ENCODE measurements at regions not wholly inside any gene's neighbourhood (a gene's known extent, or its start where the extent isn't known, plus 50 kb on each side); places are given as distances from the start of the nearest gene placed in this dataset.

DNA sequence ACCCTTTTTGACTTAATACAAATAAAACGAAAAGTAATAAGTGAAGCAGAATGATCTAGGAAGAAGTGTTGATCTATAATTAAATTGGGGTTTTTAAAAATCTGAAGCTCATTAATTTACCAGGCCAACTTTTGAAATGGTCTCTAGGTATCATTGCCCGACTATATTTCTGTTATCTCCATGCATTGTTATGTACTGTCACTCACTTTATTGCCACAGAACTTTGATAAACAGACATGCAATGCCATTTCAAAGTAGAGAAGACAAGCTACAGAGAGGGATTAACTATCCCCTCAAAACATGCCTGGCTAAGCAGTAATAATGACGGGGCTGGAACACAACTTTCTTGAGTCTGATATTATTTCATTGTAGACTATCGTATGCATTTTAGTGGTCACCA is 147.6 kb upstream of the ITGA4 start:
- no peak overlapping the region for H2BK120ac ChIP-seq (ENCODE audit: low read depth, low read length)
- H3K9ac ChIP-seq (ENCODE audit: low read length), result no peak overlapping the region
- no CpG with 5 or more reads among the region's 4 CpGs for WGBS (ENCODE audit: extremely low coverage, insufficient coverage, low lambda C conversion rate)
- H3K18ac ChIP-seq (ENCODE audit: low read length), result no peak overlapping the region
- H3K4me3 ChIP-seq (ENCODE audit: low read length), result no peak overlapping the region
- H3K56ac ChIP-seq (ENCODE audit: low read length), result no peak overlapping the region
- no peak overlapping the region for H3K23ac ChIP-seq (ENCODE audit: low read length)
- H3K79me1 ChIP-seq (ENCODE audit: low read length), result no peaks in the 10 kb centered on the region
- H2AK5ac ChIP-seq (ENCODE audit: low read length), result no peak overlapping the region
- no peak overlapping the region for H2BK15ac ChIP-seq (replicated peaks; ENCODE audit: low read depth)
- H2BK5ac ChIP-seq (ENCODE audit: low read length), result no peak overlapping the region
- H3K27ac ChIP-seq (ENCODE audit: low read depth, low read length), result no peak overlapping the region
- H3K4ac ChIP-seq (ENCODE audit: low read depth, low read length), result no peak overlapping the region
- no peak overlapping the region for H3K4me2 ChIP-seq (ENCODE audit: low read length)
- no peaks in the 10 kb centered on the region for H3K27me3 ChIP-seq (ENCODE audit: insufficient read depth, low read length, poor library complexity)
- no peak for DNase-seq
- H3K36me3 ChIP-seq (ENCODE audit: control insufficient read depth, insufficient read depth, low read length), result no peaks in the 10 kb centered on the region
- no peaks in the 10 kb centered on the region for H3K79me2 ChIP-seq (ENCODE audit: control insufficient read depth, insufficient read depth, low read length)
- H4K5ac ChIP-seq (ENCODE audit: low read length), result no peak overlapping the region
- H3K4me1 ChIP-seq (ENCODE audit: control insufficient read depth, low read depth, low read length), result no peaks in the 10 kb centered on the region
- no peak overlapping the region for H4K8ac ChIP-seq (ENCODE audit: low read depth, low read length)

DNA sequence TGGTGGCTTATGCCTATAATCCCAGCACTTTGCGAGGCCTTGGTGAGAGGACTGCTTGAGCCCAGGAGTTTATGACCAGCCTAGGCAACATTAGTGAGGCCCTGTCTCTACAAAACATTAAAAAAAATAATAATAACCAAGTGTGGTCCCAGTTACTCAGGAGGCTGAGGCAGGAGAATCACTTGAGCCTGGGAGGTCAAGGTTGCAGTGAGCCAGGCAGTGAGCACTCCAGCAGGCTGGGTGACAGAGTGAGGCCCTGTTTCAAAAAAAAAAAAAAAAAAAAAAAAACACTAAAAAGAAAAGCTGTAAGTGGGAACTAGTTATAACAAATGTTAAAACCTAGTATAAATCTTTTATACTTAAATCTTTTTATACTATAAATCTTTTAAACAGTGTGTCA is 146.2 kb upstream of the ITGA4 start:
- Histone ChIP-seq H4K5ac (ENCODE audit: low read length) (no peak overlapping the region), H3K79me1 (ENCODE audit: low read length) (no peaks in the 10 kb centered on the region), H3K4me1 (ENCODE audit: control insufficient read depth, low read depth, low read length) (no peaks in the 10 kb centered on the region), H3K4me2 (ENCODE audit: low read length) (no peak overlapping the region), H3K79me2 (ENCODE audit: control insufficient read depth, insufficient read depth, low read length) (no peaks in the 10 kb centered on the region), H4K8ac (ENCODE audit: low read depth, low read length) (no peak overlapping the region), H3K9ac (ENCODE audit: low read length) (no peak overlapping the region), H2BK15ac (replicated peaks; ENCODE audit: low read depth) (no peak overlapping the region), H2AK5ac (ENCODE audit: low read length) (no peak overlapping the region), H3K4ac (ENCODE audit: low read depth, low read length) (no peak overlapping the region), H2BK5ac (ENCODE audit: low read length) (no peak overlapping the region), H3K27me3 (ENCODE audit: insufficient read depth, low read length, poor library complexity) (no peaks in the 10 kb centered on the region), H3K18ac (ENCODE audit: low read length) (no peak overlapping the region), H3K56ac (ENCODE audit: low read length) (no peak overlapping the region), H3K4me3 (ENCODE audit: low read length) (no peak overlapping the region), H3K36me3 (ENCODE audit: control insufficient read depth, insufficient read depth, low read length) (no peaks in the 10 kb centered on the region), H2BK120ac (ENCODE audit: low read depth, low read length) (no peak overlapping the region), H3K23ac (ENCODE audit: low read length) (no peak overlapping the region), H3K27ac (ENCODE audit: low read depth, low read length) (no peak overlapping the region)
- no peak for DNase-seq
- WGBS (ENCODE audit: extremely low coverage, insufficient coverage, low lambda C conversion rate), result no CpG with 5 or more reads among the region's 1 CpG

DNA sequence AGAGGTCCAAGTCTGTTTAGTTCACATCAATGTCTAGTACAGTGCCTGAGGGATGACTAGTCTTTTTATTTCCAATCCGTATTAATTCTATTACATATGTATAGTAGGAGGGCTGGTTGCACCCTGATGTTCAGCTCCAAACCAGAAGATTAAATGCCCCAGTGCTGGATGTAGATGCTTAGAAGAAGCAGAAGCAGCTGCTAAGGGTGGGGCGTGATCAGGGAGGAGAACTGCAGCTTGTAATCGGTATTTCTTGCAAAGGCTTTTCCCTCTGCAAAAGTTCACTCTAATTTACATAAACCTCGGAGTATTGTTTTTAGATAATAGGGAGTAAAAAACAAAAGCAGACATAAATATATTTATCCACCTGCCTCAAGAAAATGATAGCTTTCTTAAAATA is 145.3 kb upstream of the ITGA4 start:
- no peaks in the 10 kb centered on the region for H3K79me1 ChIP-seq (ENCODE audit: low read length)
- H2BK15ac ChIP-seq (replicated peaks; ENCODE audit: low read depth), result no peak overlapping the region
- no peak overlapping the region for H3K4me2 ChIP-seq (ENCODE audit: low read length)
- H3K23ac ChIP-seq (ENCODE audit: low read length), result no peak overlapping the region
- H3K4me3 ChIP-seq (ENCODE audit: low read length), result no peak overlapping the region
- H3K27ac ChIP-seq (ENCODE audit: low read depth, low read length), result no peak overlapping the region
- no peak overlapping the region for H2AK5ac ChIP-seq (ENCODE audit: low read length)
- whole genome bisulfite sequencing (ENCODE audit: extremely low coverage, insufficient coverage, low lambda C conversion rate), result no CpG with 5 or more reads among the region's 4 CpGs
- H3K79me2 ChIP-seq (ENCODE audit: control insufficient read depth, insufficient read depth, low read length), result no peaks in the 10 kb centered on the region
- no peak overlapping the region for H4K5ac ChIP-seq (ENCODE audit: low read length)
- H2BK120ac ChIP-seq (ENCODE audit: low read depth, low read length), result no peak overlapping the region
- H2BK5ac ChIP-seq (ENCODE audit: low read length), result no peak overlapping the region
- no peaks in the 10 kb centered on the region for H3K4me1 ChIP-seq (ENCODE audit: control insufficient read depth, low read depth, low read length)
- H3K27me3 ChIP-seq (ENCODE audit: insufficient read depth, low read length, poor library complexity), result no peaks in the 10 kb centered on the region
- H3K4ac ChIP-seq (ENCODE audit: low read depth, low read length), result no peak overlapping the region
- no peak overlapping the region for H3K9ac ChIP-seq (ENCODE audit: low read length)
- no peak for DNase-seq
- H3K36me3 ChIP-seq (ENCODE audit: control insufficient read depth, insufficient read depth, low read length), result no peaks in the 10 kb centered on the region
- no peak overlapping the region for H3K18ac ChIP-seq (ENCODE audit: low read length)
- H3K56ac ChIP-seq (ENCODE audit: low read length), result no peak overlapping the region
- no peak overlapping the region for H4K8ac ChIP-seq (ENCODE audit: low read depth, low read length)

DNA sequence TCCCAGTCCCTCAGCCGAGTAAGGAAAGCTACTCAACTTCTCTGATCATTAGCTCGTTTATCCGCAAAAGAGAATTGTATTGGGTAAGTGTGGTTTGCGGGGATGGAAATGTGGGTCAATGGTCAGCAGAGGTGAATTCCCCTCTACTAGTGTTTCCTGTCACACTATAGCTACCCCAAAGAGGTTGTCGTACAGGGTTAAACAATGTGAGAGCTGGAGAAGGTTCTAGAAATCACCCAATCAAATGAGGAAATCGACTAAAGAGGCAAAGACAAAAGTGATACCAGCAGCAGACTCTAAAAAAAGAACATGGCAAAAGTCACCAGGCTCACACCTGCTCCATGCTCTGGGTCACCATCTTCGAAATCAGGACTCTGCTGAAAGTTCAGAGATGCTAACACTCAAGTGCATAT is 144.7 kb upstream of the ITGA4 start:
- Histone ChIP-seq H3K36me3 (ENCODE audit: control insufficient read depth, insufficient read depth, low read length) (no peaks in the 10 kb centered on the region), H3K9ac (ENCODE audit: low read length) (no peak overlapping the region), H3K79me2 (ENCODE audit: control insufficient read depth, insufficient read depth, low read length) (no peaks in the 10 kb centered on the region), H3K4ac (ENCODE audit: low read depth, low read length) (no peak overlapping the region), H3K27me3 (ENCODE audit: insufficient read depth, low read length, poor library complexity) (no peaks in the 10 kb centered on the region), H2BK120ac (ENCODE audit: low read depth, low read length) (no peak overlapping the region), H3K56ac (ENCODE audit: low read length) (no peak overlapping the region), H3K79me1 (ENCODE audit: low read length) (no peaks in the 10 kb centered on the region), H3K4me2 (ENCODE audit: low read length) (no peak overlapping the region), H2AK5ac (ENCODE audit: low read length) (no peak overlapping the region), H3K4me1 (ENCODE audit: control insufficient read depth, low read depth, low read length) (no peaks in the 10 kb centered on the region), H4K5ac (ENCODE audit: low read length) (no peak overlapping the region), H3K23ac (ENCODE audit: low read length) (no peak overlapping the region), H4K8ac (ENCODE audit: low read depth, low read length) (no peak overlapping the region), H2BK5ac (ENCODE audit: low read length) (no peak overlapping the region), H3K4me3 (ENCODE audit: low read length) (no peak overlapping the region), H2BK15ac (replicated peaks; ENCODE audit: low read depth) (no peak overlapping the region), H3K18ac (ENCODE audit: low read length) (no peak overlapping the region), H3K27ac (ENCODE audit: low read depth, low read length) (no peak overlapping the region)
- no peak for DNase-seq
- no CpG with 5 or more reads among the region's 7 CpGs for WGBS (ENCODE audit: extremely low coverage, insufficient coverage, low lambda C conversion rate)

DNA sequence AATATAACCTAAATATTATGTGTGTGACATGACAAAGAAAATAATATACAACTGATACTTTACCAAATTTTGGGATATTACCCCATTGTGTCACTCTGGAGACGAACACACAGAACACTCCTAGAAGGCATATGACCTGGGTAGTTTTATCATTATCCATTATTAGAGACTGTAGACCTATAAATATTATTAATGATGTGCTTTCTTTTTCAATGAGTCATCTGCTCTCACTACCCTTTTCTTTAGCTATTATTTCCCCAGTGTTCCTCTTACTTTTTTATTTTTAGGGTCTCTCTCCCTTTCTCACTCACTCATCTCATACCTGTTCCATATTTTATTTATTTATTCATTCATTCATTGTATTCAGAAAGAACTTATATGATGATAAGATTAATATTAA is 143.3 kb upstream of the ITGA4 start:
- Histone ChIP-seq H3K4me3 (ENCODE audit: low read length) (no peak overlapping the region), H3K9ac (ENCODE audit: low read length) (no peak overlapping the region), H3K4me1 (ENCODE audit: control insufficient read depth, low read depth, low read length) (no peaks in the 10 kb centered on the region), H3K27ac (ENCODE audit: low read depth, low read length) (no peak overlapping the region), H3K79me2 (ENCODE audit: control insufficient read depth, insufficient read depth, low read length) (no peaks in the 10 kb centered on the region), H3K18ac (ENCODE audit: low read length) (no peak overlapping the region), H3K79me1 (ENCODE audit: low read length) (no peaks in the 10 kb centered on the region), H2BK5ac (ENCODE audit: low read length) (no peak overlapping the region), H3K36me3 (ENCODE audit: control insufficient read depth, insufficient read depth, low read length) (no peaks in the 10 kb centered on the region), H3K4ac (ENCODE audit: low read depth, low read length) (no peak overlapping the region), H3K4me2 (ENCODE audit: low read length) (no peak overlapping the region), H4K5ac (ENCODE audit: low read length) (no peak overlapping the region), H2AK5ac (ENCODE audit: low read length) (no peak overlapping the region), H3K23ac (ENCODE audit: low read length) (no peak overlapping the region), H2BK120ac (ENCODE audit: low read depth, low read length) (no peak overlapping the region), H2BK15ac (replicated peaks; ENCODE audit: low read depth) (no peak overlapping the region), H3K56ac (ENCODE audit: low read length) (no peak overlapping the region), H3K27me3 (ENCODE audit: insufficient read depth, low read length, poor library complexity) (no peaks in the 10 kb centered on the region), H4K8ac (ENCODE audit: low read depth, low read length) (no peak overlapping the region)
- no peak for DNase-seq
- no CpG with 5 or more reads among the region's 1 CpG for WGBS (ENCODE audit: extremely low coverage, insufficient coverage, low lambda C conversion rate)

DNA sequence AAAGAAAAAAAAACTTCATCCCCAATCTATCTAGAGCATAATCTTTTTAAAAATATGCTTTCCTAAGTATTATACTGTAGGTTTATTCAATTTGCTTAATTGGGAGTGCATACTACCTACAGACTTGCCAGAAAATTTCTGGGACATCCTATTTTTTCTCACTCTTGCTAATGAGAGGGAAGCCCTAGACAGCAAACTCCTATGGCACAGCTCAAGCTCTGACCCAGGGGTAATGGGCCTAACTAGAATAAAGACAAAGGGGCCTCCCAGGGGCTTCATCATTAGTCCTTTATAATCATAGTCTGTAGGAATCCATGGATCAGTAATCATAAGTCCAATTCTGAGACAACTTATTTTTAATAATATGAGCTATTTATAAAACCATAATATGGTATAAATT is 142.6 kb upstream of the ITGA4 start:
- no peaks in the 10 kb centered on the region for H3K79me1 ChIP-seq (ENCODE audit: low read length)
- H3K4ac ChIP-seq (ENCODE audit: low read depth, low read length), result no peak overlapping the region
- H2BK15ac ChIP-seq (replicated peaks; ENCODE audit: low read depth), result no peak overlapping the region
- H4K5ac ChIP-seq (ENCODE audit: low read length), result no peak overlapping the region
- no peak overlapping the region for H4K8ac ChIP-seq (ENCODE audit: low read depth, low read length)
- no peak overlapping the region for H2BK120ac ChIP-seq (ENCODE audit: low read depth, low read length)
- no peak overlapping the region for H3K4me2 ChIP-seq (ENCODE audit: low read length)
- H3K18ac ChIP-seq (ENCODE audit: low read length), result no peak overlapping the region
- H2BK5ac ChIP-seq (ENCODE audit: low read length), result no peak overlapping the region
- DNase-seq, result no peak
- H3K9ac ChIP-seq (ENCODE audit: low read length), result no peak overlapping the region
- no peaks in the 10 kb centered on the region for H3K4me1 ChIP-seq (ENCODE audit: control insufficient read depth, low read depth, low read length)
- no peaks in the 10 kb centered on the region for H3K27me3 ChIP-seq (ENCODE audit: insufficient read depth, low read length, poor library complexity)
- H2AK5ac ChIP-seq (ENCODE audit: low read length), result no peak overlapping the region
- no peak overlapping the region for H3K27ac ChIP-seq (ENCODE audit: low read depth, low read length)
- no peak overlapping the region for H3K23ac ChIP-seq (ENCODE audit: low read length)
- no peak overlapping the region for H3K56ac ChIP-seq (ENCODE audit: low read length)
- no peak overlapping the region for H3K4me3 ChIP-seq (ENCODE audit: low read length)
- H3K79me2 ChIP-seq (ENCODE audit: control insufficient read depth, insufficient read depth, low read length), result no peaks in the 10 kb centered on the region
- no peaks in the 10 kb centered on the region for H3K36me3 ChIP-seq (ENCODE audit: control insufficient read depth, insufficient read depth, low read length)
